Fibroblast of peridontal ligament (primary cell): ENCODE measurements at regions not wholly inside any gene's neighbourhood (a gene's known extent, or its start where the extent isn't known, plus 50 kb on each side); places are given as distances from the start of the nearest gene placed in this dataset.
A peak's percentile ranks its signal among the peaks of the same experiment; 100 is the strongest.

Source experiments
- DNase-seq: peaks from one replicate; pipeline ENCODE4 v3.0.0-alpha.2; 2010; ENCODE audit errors: extremely low read depth

DNA sequence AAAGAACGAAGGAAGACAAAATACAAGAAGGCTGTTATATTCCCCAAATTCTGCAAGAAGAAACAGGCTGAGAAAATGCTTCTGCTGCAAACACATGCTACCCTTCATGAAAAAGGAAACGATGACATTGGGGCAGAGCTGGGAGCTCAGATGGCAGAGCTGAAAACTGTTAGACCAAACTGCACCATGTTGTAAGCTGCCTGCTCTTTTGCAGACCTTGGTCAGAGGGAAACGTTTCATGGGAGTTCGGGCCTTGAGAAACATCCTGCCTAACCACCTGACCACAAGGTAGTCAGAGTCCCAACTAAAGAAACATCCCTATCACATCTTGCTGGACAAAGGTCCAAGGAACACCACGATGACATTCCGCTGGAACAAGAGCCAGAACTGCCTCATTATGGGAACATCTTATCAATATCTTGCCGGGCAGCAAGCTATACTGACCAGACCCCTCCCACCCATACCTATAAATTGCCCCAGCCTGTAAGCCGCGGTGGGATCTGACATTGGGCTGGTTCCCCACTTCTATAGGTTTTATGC is 110.7 kb upstream of the CTSC start:
- DNase-seq: no peak

- no peak for DNase-seq
These were observed 109.7 kb upstream of the CTSC start for GRCh38 chr11:88447281-88447680.

DNA sequence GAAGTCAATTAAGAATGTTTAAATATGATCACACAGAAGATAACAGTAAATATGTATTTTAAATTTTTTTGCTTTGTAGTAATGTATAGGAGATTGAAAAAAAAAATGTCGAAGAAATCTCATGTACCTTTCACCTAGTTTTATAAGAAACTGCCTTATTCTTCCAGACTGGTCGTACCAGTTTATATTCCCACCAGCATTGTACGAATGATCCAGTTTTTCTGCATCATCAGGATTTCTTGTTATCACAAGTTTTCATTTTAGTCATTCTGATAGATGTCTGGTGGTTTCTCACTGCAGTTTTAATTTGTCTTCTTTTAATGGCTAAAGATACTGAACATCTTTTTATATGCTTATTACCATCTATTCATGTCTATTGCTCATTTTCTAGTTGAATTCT is 101.8 kb upstream of the CTSC start:
- DNase-seq: no peak

DNA sequence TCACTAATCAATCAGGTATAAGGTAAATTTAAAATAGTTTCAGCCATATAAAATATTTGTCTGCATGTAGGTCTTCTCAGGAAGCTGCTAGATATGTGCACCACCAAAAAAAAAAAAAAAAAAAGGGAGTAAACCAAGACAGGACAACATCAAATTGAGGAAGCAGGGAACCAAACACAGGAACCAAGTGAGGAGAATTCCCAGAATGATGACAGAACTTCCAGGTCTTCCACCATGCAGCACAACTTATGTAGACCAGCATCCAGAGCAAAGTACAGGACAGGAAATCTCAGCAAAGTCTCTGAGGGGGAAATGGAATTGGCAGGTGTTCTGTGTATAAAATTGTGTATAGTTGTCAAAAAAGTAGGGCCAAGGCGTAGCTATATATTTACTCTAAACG is 101.2 kb upstream of the CTSC start:
- DNase-seq: no peak

- DNase-seq: peak; percentile 64
These were observed 97.9 kb upstream of the CTSC start for GRCh38 chr11:88435415-88435814.

GRCh38 chr11:88434333-88434976 is 96.9 kb upstream of the CTSC start:
- DNase-seq: no peak

DNA sequence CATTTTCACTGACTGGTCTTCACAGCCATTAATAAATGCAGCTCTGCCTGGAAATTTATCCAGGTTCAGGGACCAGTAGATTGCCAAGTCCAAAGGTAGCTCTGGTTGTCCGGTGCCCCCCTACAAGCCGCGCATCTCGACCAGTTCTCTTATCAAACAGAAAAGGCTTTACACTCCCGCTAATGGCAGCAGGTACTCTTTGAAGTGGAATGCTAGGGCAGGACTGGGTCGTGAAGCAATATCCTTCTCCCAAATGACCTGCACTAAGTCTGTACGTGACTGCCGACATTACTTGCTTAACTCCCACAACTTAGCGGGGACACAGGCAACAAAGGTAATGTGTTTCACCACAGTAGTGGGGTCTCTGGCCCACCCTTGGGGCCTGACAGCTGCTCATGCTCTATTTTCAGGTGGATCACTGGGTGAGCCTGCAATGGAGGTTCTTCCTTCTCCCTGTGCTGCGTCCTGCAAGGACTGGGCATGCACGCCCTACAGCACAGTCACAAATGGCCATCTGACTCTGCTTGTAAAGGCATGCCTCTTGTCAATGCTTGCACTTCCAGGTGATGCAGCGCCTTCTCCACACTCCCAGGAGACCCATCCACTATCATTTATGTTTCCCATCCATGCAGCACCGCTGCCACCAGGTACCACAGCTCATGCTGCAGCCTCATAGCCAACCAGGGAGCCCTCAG is 96.1 kb upstream of the CTSC start:
- DNase-seq: no peak

GRCh38 chr11:88431675-88432341 is 94.3 kb upstream of the CTSC start:
- no peak for DNase-seq

GRCh38 chr11:88428959-88429358 is 91.4 kb upstream of the CTSC start:
- no peak for DNase-seq

GRCh38 chr11:88427719-88428118 is 90.2 kb upstream of the CTSC start:
- no peak for DNase-seq

GRCh38 chr11:88424881-88425280 is 87.3 kb upstream of the CTSC start:
- DNase-seq: no peak

- no peak for DNase-seq
These were observed 84.0 kb upstream of the CTSC start for GRCh38 chr11:88421530-88421929.

- DNase-seq: peak; percentile 66
These were observed 82.7 kb upstream of the CTSC start for GRCh38 chr11:88420165-88420791.

GRCh38 chr11:88418508-88418907 is 81.0 kb upstream of the CTSC start:
- no peak for DNase-seq

DNA sequence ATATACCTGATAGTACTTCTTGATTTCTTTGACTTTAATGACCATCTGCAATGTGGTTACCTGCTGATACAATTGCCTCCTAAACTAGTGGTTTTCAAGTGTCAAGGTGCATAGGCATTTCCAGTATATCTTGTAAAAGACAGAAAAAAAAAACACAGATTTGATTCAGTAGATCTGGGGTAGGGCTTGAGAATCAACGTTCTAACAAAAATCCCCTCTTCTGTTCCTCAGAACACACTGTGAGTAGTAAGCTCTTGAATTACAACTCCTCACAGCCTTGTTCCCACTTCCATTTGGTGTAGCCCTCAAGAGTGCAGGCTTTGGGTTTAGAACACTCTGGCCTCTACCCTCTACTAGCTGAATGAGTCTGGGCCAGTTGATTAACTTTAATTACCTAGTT is 78.0 kb upstream of the CTSC start:
- no peak for DNase-seq

DNA sequence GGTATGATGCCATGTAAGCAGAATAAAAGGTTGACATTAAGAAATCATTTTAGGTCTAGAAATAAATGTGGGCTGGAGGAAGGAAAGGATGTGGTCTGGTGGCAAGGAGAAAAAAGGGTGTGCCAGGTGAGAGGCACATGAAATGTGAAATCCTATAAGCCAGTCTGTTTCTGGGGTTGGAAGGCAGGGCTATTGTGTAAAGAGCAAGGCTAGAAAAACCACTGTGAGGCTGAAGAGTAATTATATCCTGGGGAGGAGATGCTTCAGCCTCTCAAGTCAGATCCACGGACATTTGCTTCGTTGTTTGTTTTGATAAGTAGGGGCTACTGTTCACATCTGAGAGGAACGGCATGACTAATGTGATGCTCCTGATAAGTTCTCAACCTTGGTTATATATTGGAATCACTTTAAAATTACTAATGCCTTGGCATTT is 77.5 kb upstream of the CTSC start:
- DNase-seq: no peak

DNA sequence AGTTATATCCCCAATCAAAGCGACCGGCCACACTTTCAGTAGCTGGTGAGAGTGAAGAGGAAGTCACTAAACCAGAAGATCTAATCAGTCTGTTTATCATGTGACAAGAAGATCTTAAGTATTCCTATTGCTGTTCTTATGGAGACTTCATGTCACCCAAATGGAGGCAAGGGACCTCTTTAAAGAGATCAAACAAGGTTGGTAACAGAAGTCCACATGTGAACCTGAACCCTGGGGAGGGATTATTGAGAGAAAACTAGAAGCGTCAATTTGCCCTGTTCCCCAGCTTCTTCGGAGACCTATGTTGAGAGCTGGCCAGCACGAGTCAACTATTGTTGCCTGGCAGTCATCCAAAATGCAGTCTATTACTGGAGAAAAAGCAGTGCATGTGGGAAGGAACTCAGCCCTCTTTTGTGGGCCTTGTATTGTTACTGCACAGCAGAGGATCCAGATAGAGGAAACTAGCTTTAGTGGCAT is 76.9 kb upstream of the CTSC start:
- DNase-seq: peak; percentile 53

- DNase-seq: peak; percentile 86
These were observed 73.7 kb upstream of the CTSC start for GRCh38 chr11:88411265-88411664.

DNA sequence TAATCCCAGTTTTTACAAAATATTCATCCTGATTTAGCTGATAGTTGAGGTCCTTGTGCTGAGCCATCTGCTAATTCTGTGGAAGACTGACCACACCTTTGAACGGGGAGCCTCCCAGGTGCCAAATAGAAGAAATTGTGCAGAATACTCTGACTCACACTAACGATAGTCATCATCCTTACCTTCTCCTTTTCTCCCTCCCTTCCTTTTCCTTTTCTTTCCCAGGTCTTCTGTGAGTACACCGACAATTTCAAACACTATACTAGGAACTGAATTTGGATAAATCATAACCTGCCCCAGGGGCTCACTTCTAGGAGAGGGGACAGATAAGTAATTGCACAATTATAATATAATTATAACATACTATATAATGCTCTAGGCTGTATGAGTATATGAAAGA is 73.1 kb upstream of the CTSC start:
- no peak for DNase-seq

DNA sequence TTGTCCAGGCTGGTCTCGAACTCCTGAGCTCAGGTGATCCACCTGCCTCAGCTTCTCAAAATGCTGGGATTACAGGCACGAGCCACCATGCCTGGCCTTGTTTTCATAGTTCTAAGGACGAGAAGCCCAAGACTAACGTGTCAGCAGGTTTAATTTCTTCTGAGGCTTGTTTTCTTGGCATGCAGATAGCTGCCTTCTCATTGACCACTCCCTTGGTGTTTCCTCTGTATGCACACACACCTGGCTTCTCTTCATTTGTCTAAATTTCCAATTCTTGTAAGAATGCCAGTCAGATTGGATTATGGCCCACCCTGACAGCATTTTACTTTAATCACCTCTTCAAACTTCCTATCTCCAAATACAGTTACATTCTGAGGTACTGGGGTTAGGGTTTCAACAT is 72.5 kb upstream of the CTSC start:
- DNase-seq: no peak

- no peak for DNase-seq
These were observed 69.3 kb upstream of the CTSC start for GRCh38 chr11:88406876-88407275.

- peak; percentile 27 for DNase-seq
These were observed 68.3 kb upstream of the CTSC start for GRCh38 chr11:88405853-88406252.
